ENCODE measurements at regions not wholly inside any gene's neighbourhood (a gene's known extent, or its start where the extent isn't known, plus 50 kb on each side); places are given as distances from the start of the nearest gene placed in this dataset.

GRCh38 chr10:31604646-31605170 lies 285.7 kb downstream of the ZEB1 start:
- TF ChIP-seq CTCF (IDR thresholded peaks at IDR 0.05) (no peak), POLR2AphosphoS5 (IDR thresholded peaks at IDR 0.05) (no peak)
